HCT116 (cell line): ENCODE measurements at regions not wholly inside any gene's neighbourhood (a gene's known extent, or its start where the extent isn't known, plus 50 kb on each side); places are given as distances from the start of the nearest gene placed in this dataset.

Experiments
- ATAC-seq: fragments of 200-7000 bp; cut with Tn5 transposase; 2 replicates; pipeline ENCODE4 v1.9.1; 2020; ENCODE audit warnings: mild to moderate bottlenecking, moderate library complexity
- BruUV-seq: library from RNA; stranded (reverse); fragments of 400-500 nt; replicated peaks from 2 replicates; lab custom pipeline; 2021; lab: Mats Ljungman, UMichigan
- CTCF ChIA-PET: fragments of 300-600 bp; sonication (Branson Sonifier 250); formaldehyde crosslinking; loops from one replicate; lab custom pipeline; 2021; ENCODE audit warnings: antibody characterized with exemption; lab: Charles Lee
- POLR2A ChIA-PET: fragments of 300-600, 350-600 bp; sonication (Branson Sonifier 250); formaldehyde crosslinking; loops from one replicate; lab custom pipeline; 2021; ENCODE audit warnings: antibody characterized with exemption; lab: Charles Lee
- RAD21 ChIA-PET, 2 experiments: fragments of 300-600 bp; sonication (Branson Sonifier 250); formaldehyde crosslinking; loops; one replicate each; lab custom pipeline; 2023; ENCODE audit warnings: low total read pairs in 2 of 2; ENCODE audit not compliant: uncharacterized antibody in 2 of 2, unreplicated experiment in 2 of 2, low non-redundant PET in 1 of 2; lab: Charles Lee
- DNase-seq: peaks from one replicate; pipeline ENCODE4 v3.0.0-alpha.2; 2010; ENCODE audit warnings: low read depth, low spot score
- H2AFZ ChIP-seq: fragments of 200-600 bp; shearing (Covaris generic), sonication (generic); 2 replicates; pipeline ENCODE4 v1.6.1; 2017; ENCODE audit warnings: low read depth, mixed run types, mixed read lengths, antibody characterized with exemption, low read length; ENCODE audit not compliant: poor library complexity, severe bottlenecking
- H3K27ac ChIP-seq: 2 replicates; pipeline ENCODE4 v1.5.1; 2012; ENCODE audit warnings: low read depth, low read length
- H3K27me3 ChIP-seq: fragments of 200-600 bp; sonication (generic); 2 replicates; pipeline ENCODE4 v1.6.1; 2016; ENCODE audit warnings: mixed run types, low read length, mixed read lengths; ENCODE audit not compliant: insufficient read depth
- H3K36me3 ChIP-seq, 2 experiments: fragments of 200-500 bp in 1 of 2; fragments of 200-600 bp in 1 of 2; sonication (Bioruptor generic) in 1 of 2; sonication (generic) in 1 of 2; 2 replicates each; pipeline versions ENCODE4 v1.5.1 to v1.6.1; 2014 to 2016; ENCODE audit warnings: low read length in 2 of 2, inconsistent platforms in 1 of 2, mixed read lengths in 1 of 2, mixed run types in 1 of 2; ENCODE audit not compliant: insufficient read depth in 2 of 2, control insufficient read depth in 1 of 2
- H3K4me1 ChIP-seq, 2 experiments: fragments of 200-600 bp in 1 of 2; sonication (generic) in 1 of 2; 2 replicates each; pipeline versions ENCODE4 v1.5.1 to v1.6.1; 2012 to 2017; ENCODE audit warnings: low read length in 2 of 2, inconsistent platforms in 1 of 2, mild to moderate bottlenecking in 1 of 2, mixed read lengths in 1 of 2, mixed run types in 1 of 2, moderate library complexity in 1 of 2; ENCODE audit not compliant: insufficient read depth in 2 of 2, control insufficient read depth in 1 of 2
- H3K4me2 ChIP-seq: fragments of 200-600 bp; sonication (generic); 2 replicates; pipeline ENCODE4 v1.6.1; 2017; ENCODE audit warnings: mixed run types, low read length, mixed read lengths
- H3K4me3 ChIP-seq, 2 experiments: fragments of 200-600 bp in 1 of 2; sonication (generic) in 1 of 2; replicated peaks in 1 of 2; 2 replicates each; pipeline ENCODE4 v1.5.1; 2011 to 2016; ENCODE audit warnings: low read length in 2 of 2, control low read depth in 1 of 2, low read depth in 1 of 2, mild to moderate bottlenecking in 1 of 2, mixed read lengths in 1 of 2, mixed run types in 1 of 2
- H3K79me2 ChIP-seq: fragments of 200-600 bp; sonication (generic); 2 replicates; pipeline ENCODE4 v1.6.1; 2017; ENCODE audit warnings: mild to moderate bottlenecking, mixed run types, low read length, moderate library complexity, mixed read lengths; ENCODE audit not compliant: insufficient read depth
- H3K9ac ChIP-seq: fragments of 200-600 bp; sonication (generic); 2 replicates; pipeline ENCODE4 v1.6.1; 2016; ENCODE audit warnings: low read length, mixed read lengths
- H3K9me2 ChIP-seq: fragments of 200-600 bp; sonication (generic), shearing (Covaris generic); 2 replicates; pipeline ENCODE4 v1.6.1; 2017; ENCODE audit warnings: mixed run types, mild to moderate bottlenecking, moderate library complexity; ENCODE audit not compliant: insufficient read depth
- H3K9me3 ChIP-seq, 2 experiments: fragments of 200-500 bp in 1 of 2; fragments of 200-600 bp in 1 of 2; sonication (Bioruptor generic) in 1 of 2; sonication (generic) in 1 of 2; 2 replicates each; pipeline ENCODE4 v1.6.1; 2014 to 2017; ENCODE audit warnings: low read length in 2 of 2, mixed read lengths in 2 of 2, inconsistent platforms in 1 of 2, low read depth in 1 of 2, mild to moderate bottlenecking in 1 of 2, mixed run types in 1 of 2, moderate library complexity in 1 of 2; ENCODE audit not compliant: control insufficient read depth in 1 of 2, insufficient read depth in 1 of 2
- H4K20me1 ChIP-seq: fragments of 200-600 bp; sonication (generic), shearing (Covaris generic); 2 replicates; pipeline ENCODE4 v1.6.1; 2017; ENCODE audit warnings: mixed run types, mild to moderate bottlenecking, moderate library complexity; ENCODE audit not compliant: insufficient read depth
- ATF3 ChIP-seq: IDR thresholded peaks from 2 replicates; pipeline ENCODE4 v1.6.1; 2012
- CBX3 ChIP-seq: IDR thresholded peaks from 2 replicates; pipeline ENCODE4 v1.6.1; 2012; ENCODE audit warnings: low read depth
- CEBPB ChIP-seq: IDR thresholded peaks from 2 replicates; pipeline ENCODE4 v1.6.1; 2012; ENCODE audit warnings: low read depth
- CTCF ChIP-seq, 3 experiments: fragments of 200-600 bp in 1 of 3; sonication (generic) in 1 of 3; IDR thresholded peaks in 2 of 3; conservative IDR thresholded peaks in 1 of 3; 2 replicates each; pipeline ENCODE4 v1.5.1; 2012 to 2017; ENCODE audit warnings: low read depth in 2 of 3, low read length in 2 of 3, antibody characterized with exemption in 1 of 3, borderline replicate concordance in 1 of 3, control low read depth in 1 of 3, mild to moderate bottlenecking in 1 of 3, mixed read lengths in 1 of 3, mixed run types in 1 of 3, moderate library complexity in 1 of 3; ENCODE audit not compliant: insufficient read depth in 1 of 3
- ELF1 ChIP-seq: IDR thresholded peaks from 2 replicates; pipeline ENCODE4 v1.6.1; 2012; ENCODE audit warnings: low read depth, borderline replicate concordance
- EZH2 ChIP-seq: fragments of 200-600 bp; sonication (generic); IDR thresholded peaks from 2 replicates; pipeline ENCODE4 v1.6.1; 2017; ENCODE audit warnings: antibody characterized with exemption, mixed run types
- EZH2phosphoT487 ChIP-seq: fragments of 200-600 bp; IDR thresholded peaks from 2 replicates; pipeline ENCODE4 v1.6.1; 2018; ENCODE audit warnings: antibody characterized with exemption, borderline replicate concordance
- RAD21 ChIP-seq: IDR thresholded peaks from 2 replicates; pipeline ENCODE4 v1.6.1; 2012; ENCODE audit warnings: low read depth, mild to moderate bottlenecking
- REST ChIP-seq: IDR thresholded peaks from 2 replicates; pipeline ENCODE4 v1.6.1; 2012; ENCODE audit warnings: low read depth
- SIN3A ChIP-seq: IDR thresholded peaks from 2 replicates; pipeline ENCODE4 v1.6.1; 2012; ENCODE audit warnings: low read depth
- ZNF274 ChIP-seq: fragments of 200-500 bp; sonication (Bioruptor generic); IDR thresholded peaks from 2 replicates; pipeline ENCODE4 v1.6.1; 2014; ENCODE audit warnings: mild to moderate bottlenecking, low read depth, low read length, inconsistent platforms
- intact Hi-C: fragments of 100-400 bp; cut with micrococcal nuclease; formaldehyde crosslinking; loops from 2 replicates; pipeline ENCODE4 v1.10.0; 2022

GRCh38 chr4:130747842-130748241 is 1651.9 kb downstream of the C4orf33 start:
- BruUV-seq, result no TSS peak
- no peaks in the 10 kb centered on the region for H4K20me1 ChIP-seq
- no peaks in the 10 kb centered on the region for H3K27me3 ChIP-seq
- ATAC-seq, result no peak
- H3K9me3 ChIP-seq, result no peaks in the 10 kb centered on the region
- TF ChIP-seq EZH2 (no peak), ELF1 (no peak), SIN3A (no peak), CEBPB (no peak), REST (no peak), CTCF (IDR thresholded peaks at IDR 0.05 in 2 of 3, conservative IDR thresholded peaks at IDR 0.05 in 1 of 3; ENCODE audit: borderline replicate concordance in 1 of 3, insufficient read depth in 1 of 3, low read depth in 2 of 3, low read length in 2 of 3) (peak in 2 of 3 experiments; percentile 21 to 57; a peak in 3 of 6 replicates), EZH2phosphoT487 (no peak), CBX3 (no peak), RAD21 (peak; percentile 52), ATF3 (no peak), ZNF274 (no peak)
- TF ChIP-seq, all 23 proteins: peak for 2
- intact Hi-C loops, result loop anchor here (10.0 kb wide), 1 partner anchor 337 kb away; no protein-coding TSS in a partner anchor
- Histone ChIP-seq H3K9ac (no peak overlapping the region), H3K36me3 (no peaks in the 10 kb centered on the region), H3K27ac (no peak overlapping the region), H2AFZ (peak overlapping the region; percentile 44), H3K4me2 (no peak overlapping the region), H3K9me2 (no peaks in the 10 kb centered on the region), H3K79me2 (no peaks in the 10 kb centered on the region), H3K4me3 (no peak overlapping the region), H3K4me1 (no peaks in the 10 kb centered on the region)
- CTCF ChIA-PET, result interaction anchor here (0.6 to 1.3 kb wide), 3 partner anchors 11 to 61 kb away, joined by 3 to 4 read pairs (median 4); no protein-coding TSS in a partner anchor
- RAD21 ChIA-PET, result no interaction called here
- peak; percentile 1 for DNase-seq
- POLR2A ChIA-PET, result no interaction called here
